GM21723 (cell line): ENCODE measurements at regions not wholly inside any gene's neighbourhood (a gene's known extent, or its start where the extent isn't known, plus 50 kb on each side); places are given as distances from the start of the nearest gene placed in this dataset.

Source experiments
- ATAC-seq: cut with Tn5 transposase; IDR thresholded peaks from one replicate; pipeline ENCODE4 v1.9.1; 2021; ENCODE audit warnings: mild to moderate bottlenecking, moderate library complexity; ENCODE audit not compliant: unreplicated experiment

DNA sequence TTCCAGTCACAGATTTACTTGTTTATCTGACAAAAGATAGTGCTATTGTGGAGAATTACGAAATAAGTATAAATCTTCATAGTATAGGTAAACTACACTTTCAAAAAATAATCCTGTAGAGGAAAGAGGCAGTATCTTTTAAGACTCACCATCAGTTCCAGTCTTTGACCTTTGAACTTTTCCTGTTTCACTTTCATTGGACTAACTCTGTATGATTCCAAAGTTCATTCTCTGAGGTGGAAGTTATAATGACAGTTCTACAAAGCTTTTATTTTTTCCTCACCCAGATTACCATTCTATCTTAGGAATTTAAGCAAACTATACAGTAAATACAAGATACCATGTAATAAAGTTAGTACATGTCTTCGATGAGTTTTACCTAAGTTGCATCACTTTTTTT is 901.3 kb upstream of the SEMA6A start:
- ATAC-seq, result no peak

GRCh38 chr5:117473165-117473564 is 898.5 kb upstream of the SEMA6A start:
- no peak for ATAC-seq

GRCh38 chr5:117463881-117464570 is 889.4 kb upstream of the SEMA6A start:
- no peak for ATAC-seq

DNA sequence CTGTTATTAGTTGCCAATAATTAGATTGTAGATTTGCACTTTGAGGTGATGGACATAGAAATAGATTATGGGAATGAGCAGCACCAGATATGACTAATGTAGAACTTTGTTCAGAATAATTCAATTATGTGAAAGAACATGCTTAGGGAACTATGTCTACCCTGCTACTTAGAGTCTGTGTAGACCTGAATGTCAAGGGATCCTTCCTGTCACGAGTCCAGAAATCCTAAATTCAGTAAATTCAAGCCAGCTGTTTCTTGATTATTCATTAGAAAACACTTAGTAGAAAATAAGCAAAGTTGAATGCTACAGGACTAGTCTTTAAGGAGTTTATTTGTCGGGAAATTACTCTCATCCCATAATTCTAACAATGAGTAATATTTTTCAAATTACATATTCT is 887.3 kb upstream of the SEMA6A start:
- ATAC-seq, result no peak

DNA sequence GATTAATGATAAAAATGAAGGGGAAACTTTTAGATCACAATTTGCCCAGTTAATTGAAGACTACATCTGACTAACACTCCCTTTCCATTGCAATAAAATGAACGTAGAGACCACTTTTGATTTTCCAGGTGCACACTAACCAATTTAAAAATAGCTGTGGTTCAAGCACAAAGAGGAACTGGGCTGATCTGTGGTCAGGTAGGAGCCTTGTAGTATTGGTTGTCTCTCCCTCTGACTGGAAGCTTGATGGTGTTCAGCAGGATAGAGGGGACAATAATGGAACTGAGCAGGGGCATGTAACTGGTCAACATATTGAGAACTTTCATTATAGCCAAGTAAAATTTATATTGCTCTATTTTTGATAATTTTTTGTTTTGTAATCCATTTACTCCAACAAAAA is 886.8 kb upstream of the SEMA6A start:
- peak; percentile 72 for ATAC-seq

- ATAC-seq, result no peak
Measured at GRCh38 chr5:117457656-117458055, 883.0 kb upstream of the SEMA6A start.

DNA sequence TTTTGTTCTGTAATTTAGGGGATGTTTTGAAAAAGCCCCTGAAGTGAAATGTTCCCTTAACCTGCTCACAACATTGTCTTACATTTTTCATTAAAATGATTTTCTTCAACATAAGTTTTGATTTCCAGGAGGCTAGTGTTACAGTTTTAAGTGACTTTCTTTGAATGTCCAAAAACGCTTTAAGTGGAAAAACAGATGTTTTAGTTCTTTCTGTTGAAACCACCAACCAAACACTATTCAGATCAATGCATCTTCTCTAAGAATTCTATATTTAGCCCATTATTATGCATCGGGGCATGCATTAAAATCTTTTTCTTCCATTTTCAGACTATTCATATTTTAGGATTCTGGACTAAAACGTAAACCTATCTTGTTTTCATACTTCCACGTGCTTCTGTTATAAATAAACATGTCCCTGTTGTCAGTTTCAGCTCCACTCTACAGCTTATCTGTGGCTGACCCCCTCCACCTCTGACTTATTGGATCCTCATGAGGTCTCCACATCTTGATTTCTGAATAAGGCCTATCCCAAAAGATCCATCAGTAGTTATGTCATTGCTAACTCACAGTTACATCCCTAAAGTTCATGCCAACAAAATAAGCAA is 882.3 kb upstream of the SEMA6A start:
- ATAC-seq, result no peak

DNA sequence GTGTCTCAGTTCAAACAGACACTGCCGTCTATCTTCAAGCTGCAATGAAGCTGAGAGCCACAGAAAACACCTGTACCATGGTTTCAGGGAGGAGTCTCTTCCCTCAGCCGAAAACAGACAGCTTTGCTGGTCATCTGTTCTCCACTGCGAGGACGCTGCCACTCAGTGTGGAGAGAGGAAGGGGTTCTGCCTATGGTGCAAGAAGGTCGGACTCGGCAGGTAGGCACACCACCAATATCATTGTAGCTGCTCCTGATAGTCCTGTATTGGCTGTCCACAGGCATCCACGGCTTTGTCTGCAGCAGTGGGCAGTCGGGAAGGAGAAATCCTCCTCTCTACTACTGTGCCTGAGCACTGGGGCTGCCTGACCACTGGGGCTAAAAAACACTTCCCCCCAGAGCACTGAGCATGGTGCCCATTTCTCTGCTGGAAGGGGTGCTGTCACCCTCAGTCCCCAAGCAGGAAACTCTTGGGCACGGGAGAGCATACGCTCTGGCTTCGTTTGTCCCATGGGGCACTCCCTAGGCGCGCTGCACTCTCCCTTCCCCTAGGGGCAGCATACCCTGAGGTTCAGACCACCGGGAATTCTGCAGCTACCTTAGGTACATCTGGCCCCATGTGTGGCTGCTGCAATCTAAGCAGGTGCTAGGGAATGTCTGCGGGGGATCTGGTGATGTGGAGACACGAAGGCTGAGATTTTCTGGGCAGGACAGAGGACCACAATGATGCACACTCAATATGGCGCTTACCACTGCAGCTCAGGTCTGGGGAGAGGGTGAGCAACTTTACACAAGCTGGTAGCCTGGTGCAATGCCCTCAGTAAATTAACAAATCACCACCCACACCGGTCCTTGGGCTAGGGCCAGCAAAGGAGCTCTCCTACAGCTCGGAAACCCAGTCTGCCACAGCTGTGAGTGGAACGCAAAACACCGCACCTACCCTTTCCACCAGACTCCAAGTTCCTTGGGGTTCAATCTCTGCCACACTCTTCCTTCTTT is 880.9 kb upstream of the SEMA6A start:
- ATAC-seq, result peak; percentile 40

- ATAC-seq, result peak; percentile 96
Measured at GRCh38 chr5:117454716-117455212, 880.1 kb upstream of the SEMA6A start.

- no peak for ATAC-seq
Measured at GRCh38 chr5:117436846-117437245, 862.2 kb upstream of the SEMA6A start.

DNA sequence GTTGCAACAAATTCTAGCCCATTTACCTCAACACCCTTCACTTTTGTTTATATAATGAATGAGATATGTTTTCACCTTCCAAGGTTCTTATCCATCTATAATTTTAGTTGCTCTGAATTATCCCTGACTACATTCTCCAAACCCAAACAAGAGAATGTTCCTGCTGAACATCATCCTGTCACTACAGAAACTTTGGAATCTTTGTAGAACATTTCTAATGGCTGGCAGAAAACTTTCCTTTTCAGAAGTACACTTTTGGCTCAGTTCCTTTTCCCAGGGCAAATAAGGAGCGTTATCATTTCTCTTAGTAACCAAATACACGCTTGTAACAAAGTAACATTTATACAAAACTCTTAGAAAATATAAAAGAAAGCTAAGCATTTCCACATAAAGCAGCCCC is 860.6 kb upstream of the SEMA6A start:
- no peak for ATAC-seq

DNA sequence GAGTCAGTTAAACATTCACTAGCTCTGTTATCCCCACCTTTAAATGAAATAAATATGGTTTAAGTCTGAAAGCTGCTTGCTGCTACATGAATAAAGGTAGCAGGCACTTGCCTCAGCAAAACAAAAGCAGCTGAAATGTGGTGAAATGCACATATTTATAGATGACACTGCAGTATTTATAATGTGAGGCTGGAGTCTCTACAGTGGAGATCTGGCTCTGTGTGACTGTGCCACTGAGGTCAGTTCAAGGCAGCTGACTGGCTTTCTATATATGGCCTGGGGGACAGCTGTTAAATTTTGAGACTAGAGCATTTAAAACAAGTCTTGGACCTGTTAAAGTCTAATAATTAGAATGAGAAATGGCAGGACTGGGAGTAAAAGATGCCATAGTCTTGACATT is 859.6 kb upstream of the SEMA6A start:
- no peak for ATAC-seq

DNA sequence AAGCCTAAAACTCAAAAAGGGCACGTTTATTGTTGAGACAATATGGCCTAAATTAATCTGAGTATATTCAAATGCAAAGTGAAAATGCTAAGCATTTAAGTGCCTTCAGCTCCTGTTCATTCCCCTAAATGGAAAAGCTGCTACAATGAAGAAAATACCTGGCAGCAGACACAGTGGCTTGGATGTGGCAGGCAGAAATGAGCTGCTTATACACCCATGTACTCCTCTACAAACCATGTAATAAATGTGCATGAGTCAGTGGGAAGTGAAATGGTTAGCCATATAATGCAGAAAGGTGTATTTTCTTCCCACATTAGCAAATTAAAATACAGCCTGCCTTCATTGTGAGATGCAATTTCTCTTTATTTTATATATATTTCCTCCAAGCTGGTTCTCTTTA is 859.2 kb upstream of the SEMA6A start:
- ATAC-seq, result no peak

GRCh38 chr5:117431091-117431490 is 856.5 kb upstream of the SEMA6A start:
- no peak for ATAC-seq

GRCh38 chr5:117425163-117425562 is 850.5 kb upstream of the SEMA6A start:
- no peak for ATAC-seq

- ATAC-seq, result no peak
Measured at GRCh38 chr5:117424559-117424958, 849.9 kb upstream of the SEMA6A start.

- ATAC-seq, result no peak
Measured at GRCh38 chr5:117417501-117417900, 842.9 kb upstream of the SEMA6A start.

- ATAC-seq, result no peak
Measured at GRCh38 chr5:117414926-117415325, 840.3 kb upstream of the SEMA6A start.

GRCh38 chr5:117411701-117412100 is 837.1 kb upstream of the SEMA6A start:
- ATAC-seq, result no peak

DNA sequence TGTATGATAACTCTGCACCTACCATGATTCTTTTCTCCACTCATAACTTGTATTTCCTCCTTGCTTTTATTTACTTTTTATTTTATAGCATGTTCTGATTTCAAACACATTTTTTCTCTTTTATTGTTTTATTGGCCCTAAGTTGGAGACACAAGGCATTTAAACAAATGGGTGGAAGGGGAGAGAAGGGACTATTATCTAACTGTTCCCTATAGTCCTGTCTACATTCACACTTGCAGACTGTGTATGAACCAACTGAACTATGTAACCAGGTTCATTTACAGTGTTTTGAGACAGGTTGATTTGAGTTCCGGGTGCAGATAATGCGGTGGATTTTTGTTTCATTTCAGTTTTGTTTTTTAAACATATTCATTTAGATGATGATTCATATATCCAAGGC is 830.6 kb upstream of the SEMA6A start:
- no peak for ATAC-seq

DNA sequence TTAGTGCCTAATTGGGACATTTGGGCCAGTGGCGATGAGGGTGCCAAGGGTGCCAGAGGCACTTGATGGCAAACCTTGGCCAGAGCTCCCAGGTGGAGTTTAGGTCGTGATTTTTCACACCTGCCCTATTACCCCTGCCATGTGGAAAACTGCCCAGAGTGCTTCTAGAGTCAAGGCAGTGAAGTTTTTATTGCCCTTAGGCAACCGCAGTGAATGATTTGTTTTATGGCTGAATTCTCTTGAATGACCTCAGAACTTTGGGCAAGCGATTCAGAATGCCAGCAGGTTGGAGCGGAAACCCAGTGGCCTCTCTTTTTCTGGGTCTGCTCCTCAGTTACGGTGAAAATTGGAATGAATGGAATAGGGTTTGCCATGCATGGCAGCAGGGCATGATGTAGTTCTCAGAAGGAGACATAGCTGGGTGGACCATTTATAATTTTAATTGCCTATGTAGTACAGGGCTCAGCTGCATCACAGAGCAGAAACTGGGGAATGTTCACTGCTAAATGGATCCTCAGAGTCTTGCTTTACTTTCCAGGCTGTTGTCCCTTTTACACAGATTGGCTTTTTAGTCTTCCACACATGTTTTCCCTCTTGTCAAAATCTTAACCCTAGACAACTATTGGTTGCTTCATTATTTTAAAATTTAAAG is 820.0 kb upstream of the SEMA6A start:
- ATAC-seq, result no peak
